Hepatic stellate cell (primary cell): ENCODE measurements at regions not wholly inside any gene's neighbourhood (a gene's known extent, or its start where the extent isn't known, plus 50 kb on each side); places are given as distances from the start of the nearest gene placed in this dataset.

Source experiments
- DNase-seq: peaks from one replicate; pipeline ENCODE4 v3.0.0; 2011; ENCODE audit warnings: low spot score

GRCh38 chr3:14288177-14288788, 109.7 kb downstream of the LSM3 start:
- no peak for DNase-seq

GRCh38 chr3:14288833-14289451, 110.3 kb downstream of the LSM3 start:
- no peak for DNase-seq

- peak; percentile 94 for DNase-seq
These were observed 111.2 kb downstream of the LSM3 start for GRCh38 chr3:14289590-14290461.

- DNase-seq = no peak
These were observed 111.6 kb upstream of the SLC6A6 start for GRCh38 chr3:14290631-14291385.

- no peak for DNase-seq
These were observed 107.4 kb upstream of the SLC6A6 start for GRCh38 chr3:14295037-14295436.

GRCh38 chr3:14295801-14296200, 106.6 kb upstream of the SLC6A6 start:
- DNase-seq = no peak

- DNase-seq = no peak
These were observed 105.1 kb upstream of the SLC6A6 start for GRCh38 chr3:14297305-14297704.

- no peak for DNase-seq
These were observed 104.6 kb upstream of the SLC6A6 start for GRCh38 chr3:14297784-14298236.

GRCh38 chr3:14298442-14298841, 104.0 kb upstream of the SLC6A6 start:
- DNase-seq = no peak

- DNase-seq = no peak
These were observed 103.3 kb upstream of the SLC6A6 start for GRCh38 chr3:14298991-14299555.

- no peak for DNase-seq
These were observed 102.6 kb upstream of the SLC6A6 start for GRCh38 chr3:14299767-14300166.

- no peak for DNase-seq
These were observed 101.5 kb upstream of the SLC6A6 start for GRCh38 chr3:14300721-14301399.

GRCh38 chr3:14301558-14301957, 100.8 kb upstream of the SLC6A6 start:
- no peak for DNase-seq

GRCh38 chr3:14303336-14304100, 98.9 kb upstream of the SLC6A6 start:
- DNase-seq = no peak

- no peak for DNase-seq
These were observed 98.0 kb upstream of the SLC6A6 start for GRCh38 chr3:14304101-14305045.

GRCh38 chr3:14305324-14305723, 97.1 kb upstream of the SLC6A6 start:
- no peak for DNase-seq

- DNase-seq = no peak
These were observed 96.3 kb upstream of the SLC6A6 start for GRCh38 chr3:14306142-14306541.

GRCh38 chr3:14307656-14308302, 94.6 kb upstream of the SLC6A6 start:
- DNase-seq = no peak

GRCh38 chr3:14311729-14312128, 90.7 kb upstream of the SLC6A6 start:
- DNase-seq = no peak
